ENCODE measurements at regions not wholly inside any gene's neighbourhood (a gene's known extent, or its start where the extent isn't known, plus 50 kb on each side); places are given as distances from the start of the nearest gene placed in this dataset.

DNA sequence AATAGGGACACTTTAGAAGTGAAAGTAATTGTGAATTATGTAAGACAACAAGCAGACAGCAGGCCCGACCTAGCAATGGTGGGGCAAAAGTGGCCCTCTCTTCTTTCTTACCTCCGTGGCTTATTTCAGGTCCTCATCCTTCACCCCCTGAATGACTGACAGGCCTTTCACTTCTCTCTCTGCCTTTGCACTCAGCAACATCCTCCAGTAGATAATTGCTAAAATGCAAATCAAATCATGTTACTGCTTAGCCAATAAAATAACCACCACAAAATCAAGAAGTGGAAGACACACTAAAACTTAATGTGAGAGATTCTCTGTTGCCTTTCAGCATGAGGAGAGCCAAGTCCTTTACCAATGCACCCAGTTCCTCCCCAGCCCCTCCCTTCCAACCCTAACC is 274.6 kb upstream of the ZNF32 start:
- no peak for TF ChIP-seq POLR2AphosphoS5 (IDR thresholded peaks at IDR 0.05; ENCODE audit: low read depth, low read length)
- TF ChIP-seq, protein P1, sequence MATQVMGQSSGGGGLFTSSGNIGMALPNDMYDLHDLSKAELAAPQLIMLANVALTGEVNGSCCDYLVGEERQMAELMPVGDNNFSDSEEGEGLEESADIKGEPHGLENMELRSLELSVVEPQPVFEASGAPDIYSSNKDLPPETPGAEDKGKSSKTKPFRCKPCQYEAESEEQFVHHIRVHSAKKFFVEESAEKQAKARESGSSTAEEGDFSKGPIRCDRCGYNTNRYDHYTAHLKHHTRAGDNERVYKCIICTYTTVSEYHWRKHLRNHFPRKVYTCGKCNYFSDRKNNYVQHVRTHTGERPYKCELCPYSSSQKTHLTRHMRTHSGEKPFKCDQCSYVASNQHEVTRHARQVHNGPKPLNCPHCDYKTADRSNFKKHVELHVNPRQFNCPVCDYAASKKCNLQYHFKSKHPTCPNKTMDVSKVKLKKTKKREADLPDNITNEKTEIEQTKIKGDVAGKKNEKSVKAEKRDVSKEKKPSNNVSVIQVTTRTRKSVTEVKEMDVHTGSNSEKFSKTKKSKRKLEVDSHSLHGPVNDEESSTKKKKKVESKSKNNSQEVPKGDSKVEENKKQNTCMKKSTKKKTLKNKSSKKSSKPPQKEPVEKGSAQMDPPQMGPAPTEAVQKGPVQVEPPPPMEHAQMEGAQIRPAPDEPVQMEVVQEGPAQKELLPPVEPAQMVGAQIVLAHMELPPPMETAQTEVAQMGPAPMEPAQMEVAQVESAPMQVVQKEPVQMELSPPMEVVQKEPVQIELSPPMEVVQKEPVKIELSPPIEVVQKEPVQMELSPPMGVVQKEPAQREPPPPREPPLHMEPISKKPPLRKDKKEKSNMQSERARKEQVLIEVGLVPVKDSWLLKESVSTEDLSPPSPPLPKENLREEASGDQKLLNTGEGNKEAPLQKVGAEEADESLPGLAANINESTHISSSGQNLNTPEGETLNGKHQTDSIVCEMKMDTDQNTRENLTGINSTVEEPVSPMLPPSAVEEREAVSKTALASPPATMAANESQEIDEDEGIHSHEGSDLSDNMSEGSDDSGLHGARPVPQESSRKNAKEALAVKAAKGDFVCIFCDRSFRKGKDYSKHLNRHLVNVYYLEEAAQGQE (IDR thresholded peaks at IDR 0.05; ENCODE audit: insufficient read depth in 1 of 2, low read depth in 2 of 2, low read length in 2 of 2): no peak
- no peak for TF ChIP-seq FOXP2 (optimal IDR thresholded peaks at IDR 0.05; ENCODE audit: borderline replicate concordance, extremely low read depth, extremely low read length, insufficient read depth)
- TF ChIP-seq TAF1 (IDR thresholded peaks at IDR 0.05; ENCODE audit: borderline replicate concordance, insufficient read depth, low read length): no peak
- no peak for TF ChIP-seq SIN3A (IDR thresholded peaks at IDR 0.05; ENCODE audit: borderline replicate concordance, insufficient read depth, low read length)

DNA sequence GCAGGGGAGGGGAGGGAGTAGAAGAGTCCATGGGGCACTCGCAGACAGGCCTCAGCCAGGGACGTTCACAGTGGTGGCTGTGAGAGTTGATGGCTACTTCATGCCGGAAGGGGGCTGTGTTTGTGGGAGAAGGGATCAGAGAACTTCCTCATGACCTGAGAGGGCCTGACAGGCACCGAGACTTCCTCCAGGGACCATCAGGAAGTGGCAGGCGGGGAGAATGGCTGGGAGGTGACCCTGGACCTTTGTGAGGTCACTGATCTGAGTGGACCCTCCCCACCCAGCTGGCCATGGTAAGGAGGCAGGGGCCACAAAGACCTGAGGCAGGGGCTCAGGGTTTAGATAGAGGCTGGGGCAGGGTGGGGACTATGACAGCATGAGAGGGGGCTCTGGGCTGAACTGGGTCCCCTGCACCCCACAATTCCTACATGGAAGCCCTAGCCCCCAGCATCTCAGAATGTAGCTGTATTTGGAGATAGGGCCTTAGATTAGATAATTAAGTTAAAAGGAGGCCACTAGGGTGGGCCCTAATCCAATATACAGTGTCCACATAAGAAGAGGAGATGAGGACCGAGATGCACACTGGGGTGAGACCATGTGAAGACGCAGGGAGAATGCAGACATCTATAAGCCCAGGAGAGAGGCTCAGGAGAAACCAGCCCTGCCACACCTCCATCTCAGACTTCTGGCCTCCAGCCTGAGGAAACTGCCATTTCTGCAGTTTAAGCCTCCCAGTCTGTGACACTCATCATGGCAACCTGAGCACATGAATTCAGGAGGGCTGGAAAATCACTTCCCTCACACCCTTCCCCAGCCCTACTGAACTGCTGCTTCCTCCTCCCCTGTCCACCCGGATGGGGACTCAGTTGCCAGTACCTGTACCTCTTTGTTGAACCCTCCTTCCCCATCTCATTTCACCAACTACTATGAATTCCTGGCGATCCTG is 273.9 kb upstream of the ZNF32 start:
- TF ChIP-seq, protein P1 (IDR thresholded peaks at IDR 0.05; ENCODE audit: insufficient read depth in 1 of 2, low read depth in 2 of 2, low read length in 2 of 2): no peak
- TF ChIP-seq POLR2AphosphoS5 (IDR thresholded peaks at IDR 0.05; ENCODE audit: low read depth, low read length): no peak
- TF ChIP-seq SIN3A (IDR thresholded peaks at IDR 0.05; ENCODE audit: borderline replicate concordance, insufficient read depth, low read length): no peak
- TF ChIP-seq FOXP2 (optimal IDR thresholded peaks at IDR 0.05; ENCODE audit: borderline replicate concordance, extremely low read depth, extremely low read length, insufficient read depth): no peak
- TF ChIP-seq TAF1 (IDR thresholded peaks at IDR 0.05; ENCODE audit: borderline replicate concordance, insufficient read depth, low read length): no peak

DNA sequence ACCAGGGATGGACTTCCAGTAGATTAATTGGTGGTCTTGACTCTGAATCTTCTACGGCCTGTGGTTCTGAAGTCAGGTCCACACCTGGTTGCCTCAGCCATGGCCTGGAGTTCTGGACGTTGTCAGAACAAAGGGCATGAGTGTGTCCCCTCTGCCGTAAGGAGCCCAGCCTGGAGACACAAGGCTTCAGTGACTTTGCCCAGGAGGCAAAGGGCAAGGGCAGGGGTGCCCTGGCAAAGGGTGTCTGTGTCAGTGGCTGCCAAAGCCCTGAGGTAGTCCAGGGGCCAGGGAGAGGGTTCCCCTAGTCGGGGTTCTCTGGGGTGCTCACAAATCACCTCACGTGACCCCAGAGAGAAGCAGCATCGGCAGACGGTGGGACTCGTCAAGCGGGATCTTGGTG is 273.2 kb upstream of the ZNF32 start:
- no peak for TF ChIP-seq FOXP2 (optimal IDR thresholded peaks at IDR 0.05; ENCODE audit: borderline replicate concordance, extremely low read depth, extremely low read length, insufficient read depth)

DNA sequence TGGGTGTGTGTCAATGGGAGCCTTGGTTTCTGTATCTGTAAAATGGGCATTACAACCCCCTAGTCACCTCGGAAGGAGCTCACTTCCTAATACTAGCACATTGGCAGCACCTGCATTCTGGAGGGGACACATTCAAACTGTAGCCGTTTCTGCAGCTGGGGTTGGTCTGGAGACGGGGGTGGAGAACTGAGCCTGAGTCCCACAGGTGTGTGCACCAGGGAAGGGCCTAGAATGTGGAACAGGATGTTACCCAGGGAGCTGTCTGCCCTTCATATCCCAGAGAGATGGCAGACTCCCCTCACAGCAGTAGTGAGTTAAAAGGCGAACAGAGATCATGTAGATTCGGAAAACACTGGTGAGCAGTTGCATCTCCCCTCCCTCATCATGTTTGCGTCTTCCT is 272.8 kb upstream of the ZNF32 start:
- no peak for TF ChIP-seq SIN3A (IDR thresholded peaks at IDR 0.05; ENCODE audit: borderline replicate concordance, insufficient read depth, low read length)
- no peak for TF ChIP-seq FOXP2 (optimal IDR thresholded peaks at IDR 0.05; ENCODE audit: borderline replicate concordance, extremely low read depth, extremely low read length, insufficient read depth)
- TF ChIP-seq, protein P1 (IDR thresholded peaks at IDR 0.05; ENCODE audit: insufficient read depth in 1 of 2, low read depth in 2 of 2, low read length in 2 of 2): no peak
- TF ChIP-seq POLR2AphosphoS5 (IDR thresholded peaks at IDR 0.05; ENCODE audit: low read depth, low read length): no peak
- no peak for TF ChIP-seq TAF1 (IDR thresholded peaks at IDR 0.05; ENCODE audit: borderline replicate concordance, insufficient read depth, low read length)

DNA sequence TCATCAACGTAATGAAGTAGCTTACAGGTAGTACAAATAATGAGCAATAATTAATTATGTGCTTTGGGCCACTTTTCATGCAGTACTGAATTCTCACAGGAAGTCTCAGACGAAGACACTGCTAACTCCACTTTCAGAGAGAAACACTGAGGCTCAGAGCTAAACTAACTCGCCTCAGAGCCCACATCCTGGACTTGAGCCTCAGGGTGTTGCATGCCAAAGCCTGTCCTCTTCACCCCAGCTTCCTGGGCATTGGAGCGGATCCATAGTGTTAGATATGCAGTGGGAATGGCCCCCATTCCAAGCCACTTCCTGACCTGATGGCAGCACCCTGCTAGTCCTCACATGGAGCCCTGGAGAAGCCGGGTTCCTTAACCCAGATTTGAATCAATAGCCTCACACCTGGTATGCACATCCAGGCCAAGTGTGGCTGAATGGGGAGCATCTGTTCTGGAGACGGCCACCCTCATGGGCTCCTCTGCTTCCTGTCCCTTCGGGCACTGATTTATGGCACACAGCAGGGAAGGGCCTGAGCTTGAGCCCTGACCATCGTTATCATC is 265.1 kb upstream of the ZNF32 start:
- no peak for TF ChIP-seq SIN3A (IDR thresholded peaks at IDR 0.05; ENCODE audit: borderline replicate concordance, insufficient read depth, low read length)
- no peak for TF ChIP-seq FOXP2 (optimal IDR thresholded peaks at IDR 0.05; ENCODE audit: borderline replicate concordance, extremely low read depth, extremely low read length, insufficient read depth)
- no peak for TF ChIP-seq TAF1 (IDR thresholded peaks at IDR 0.05; ENCODE audit: borderline replicate concordance, insufficient read depth, low read length)
- TF ChIP-seq, protein P1 (IDR thresholded peaks at IDR 0.05; ENCODE audit: insufficient read depth in 1 of 2, low read depth in 2 of 2, low read length in 2 of 2): no peak
- TF ChIP-seq POLR2AphosphoS5 (IDR thresholded peaks at IDR 0.05; ENCODE audit: low read depth, low read length): no peak
